WTC11 (cell line): ENCODE measurements at regions not wholly inside any gene's neighbourhood (a gene's known extent, or its start where the extent isn't known, plus 50 kb on each side); places are given as distances from the start of the nearest gene placed in this dataset.

ENCODE experiments used
- ATAC-seq: fragments of 200-7000 bp; cut with Tn5 transposase; 2 replicates; pipeline ENCODE4 v1.10.0; 2021; ENCODE audit warnings: mild to moderate bottlenecking, moderate library complexity
- CTCF ChIA-PET: fragments of 300-600 bp; sonication (Branson Sonifier 250); formaldehyde crosslinking; loops from one replicate; lab custom pipeline; 2021; ENCODE audit warnings: antibody characterized with exemption; lab: Charles Lee
- POLR2A ChIA-PET: fragments of 350-600 bp; sonication (Branson Sonifier 250); formaldehyde crosslinking; loops from one replicate; lab custom pipeline; 2021; ENCODE audit warnings: antibody characterized with exemption; lab: Charles Lee
- DNase-seq: peaks from one replicate; pipeline ENCODE4 v3.0.0; 2021; ENCODE audit warnings: low spot score
- H3K27ac Mint-ChIP-seq: 2 replicates; pipeline ENCODE4 v1.8.0; 2021; ENCODE audit warnings: mixed read lengths
- H3K27me3 Mint-ChIP-seq: 2 replicates; pipeline ENCODE4 v1.8.0; 2021; ENCODE audit warnings: low read depth, mild to moderate bottlenecking, moderate library complexity, mixed read lengths
- H3K36me3 Mint-ChIP-seq: 2 replicates; pipeline ENCODE4 v1.8.0; 2021; ENCODE audit warnings: mixed read lengths
- H3K4me1 Mint-ChIP-seq: 2 replicates; pipeline ENCODE4 v1.8.0; 2022; ENCODE audit warnings: mixed read lengths
- H3K4me3 Mint-ChIP-seq: 2 replicates; pipeline ENCODE4 v1.8.0; 2021; ENCODE audit warnings: mild to moderate bottlenecking, moderate library complexity, mixed read lengths
- H3K9me3 Mint-ChIP-seq: 2 replicates; pipeline ENCODE4 v1.8.0; 2021; ENCODE audit warnings: mixed read lengths
- ATF1 ChIP-seq: sonication (generic); formaldehyde crosslinking; IDR thresholded peaks from 2 replicates; pipeline ENCODE4 v1.8.1; 2023; ENCODE audit warnings: mild to moderate bottlenecking, moderate library complexity, missing genetic modification reagents
- CREM ChIP-seq: sonication (generic); formaldehyde crosslinking; IDR thresholded peaks from 2 replicates; pipeline ENCODE4 v1.8.1; 2022; ENCODE audit warnings: mild to moderate bottlenecking, missing genetic modification reagents, moderate library complexity
- KAT7 ChIP-seq: sonication (generic); formaldehyde crosslinking; IDR thresholded peaks from 2 replicates; pipeline ENCODE4 v1.8.1; 2023; ENCODE audit warnings: missing genetic modification reagents, mild to moderate bottlenecking, borderline replicate concordance
- OVOL2 ChIP-seq: fragments of 250-450 bp; sonication (Bioruptor Pico); IDR thresholded peaks from 2 replicates; pipeline ENCODE4 v1.9.0; 2021; ENCODE audit warnings: mild to moderate bottlenecking, borderline replicate concordance
- ZNF317 ChIP-seq: sonication (generic); formaldehyde crosslinking; IDR thresholded peaks from 2 replicates; pipeline ENCODE4 v1.8.1; 2023; ENCODE audit warnings: low read depth, mild to moderate bottlenecking, moderate library complexity, missing genetic modification reagents, borderline replicate concordance
- TF ChIP-seq, protein P1 (sequence below): sonication (generic); formaldehyde crosslinking; conservative IDR thresholded peaks from 2 replicates; pipeline ENCODE4 v1.8.1; 2022; ENCODE audit warnings: mild to moderate bottlenecking, missing genetic modification reagents
- TF ChIP-seq, protein P2 (sequence below): sonication (generic); formaldehyde crosslinking; IDR thresholded peaks from 2 replicates; pipeline ENCODE4 v1.8.0; 2023; ENCODE audit warnings: mild to moderate bottlenecking, missing genetic modification reagents
- TF ChIP-seq, protein P3 (sequence below): sonication (generic); formaldehyde crosslinking; IDR thresholded peaks from 2 replicates; pipeline ENCODE4 v1.8.1; 2023; ENCODE audit warnings: mild to moderate bottlenecking, missing genetic modification reagents, moderate library complexity
- TF ChIP-seq, protein P4 (sequence below): fragments of 200-600 bp; IDR thresholded peaks from 2 replicates; pipeline ENCODE4 v1.8.0; 2022; ENCODE audit warnings: antibody characterized with exemption
- TF ChIP-seq, protein P5 (sequence below): sonication (generic); formaldehyde crosslinking; IDR thresholded peaks from 2 replicates; pipeline ENCODE4 v1.8.0; 2023; ENCODE audit warnings: missing genetic modification reagents, mild to moderate bottlenecking, borderline replicate concordance
- TF ChIP-seq, protein P6 (sequence below): sonication (generic); formaldehyde crosslinking; IDR thresholded peaks from 2 replicates; pipeline ENCODE4 v1.8.0; 2022; ENCODE audit warnings: mild to moderate bottlenecking, missing genetic modification reagents
- TF ChIP-seq, protein P7 (sequence below): sonication (generic); formaldehyde crosslinking; IDR thresholded peaks from 2 replicates; pipeline ENCODE4 v1.8.1; 2023; ENCODE audit warnings: mild to moderate bottlenecking, missing genetic modification reagents
- TF ChIP-seq, protein P8 (sequence below): sonication (generic); formaldehyde crosslinking; conservative IDR thresholded peaks from 2 replicates; pipeline ENCODE4 v1.8.1; 2023; ENCODE audit warnings: mild to moderate bottlenecking, low read depth, missing genetic modification reagents, moderate library complexity

DNA sequence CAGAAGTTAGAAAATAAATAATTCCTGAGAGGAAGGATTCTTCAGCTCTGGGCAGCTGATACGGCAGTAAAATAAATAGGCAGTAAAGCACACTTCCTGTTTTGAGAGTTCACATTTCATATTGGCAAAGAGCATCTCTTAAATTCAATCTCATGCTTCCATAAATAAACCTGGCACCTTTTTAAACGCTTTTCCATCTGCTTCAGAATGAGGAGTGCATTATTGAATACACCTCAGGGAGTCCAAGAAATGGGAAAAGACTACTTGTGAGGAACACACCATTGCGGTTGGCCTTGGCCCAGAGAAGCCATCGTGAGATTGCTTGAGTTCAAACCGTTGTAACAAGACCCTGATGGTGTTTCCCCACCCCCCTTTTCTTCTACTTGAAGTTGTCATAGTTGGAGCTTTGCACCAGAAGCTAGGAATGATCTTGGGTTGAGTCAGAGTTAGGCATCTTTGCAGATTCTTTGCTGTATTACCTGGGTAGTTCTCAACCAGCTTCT lies 123.9 kb downstream of the RDH14 start:
- CTCF ChIA-PET = interaction anchor here (1.4 kb wide), 1 partner anchor 84 kb away, joined by 5 read pairs; no protein-coding TSS in a partner anchor
- H3K36me3 Mint-ChIP-seq = no peaks in the 10 kb centered on the region
- TF ChIP-seq KAT7 (no peak), CREM (CRISPR knock-in tag) (no peak)
- TF ChIP-seq, protein P1, sequence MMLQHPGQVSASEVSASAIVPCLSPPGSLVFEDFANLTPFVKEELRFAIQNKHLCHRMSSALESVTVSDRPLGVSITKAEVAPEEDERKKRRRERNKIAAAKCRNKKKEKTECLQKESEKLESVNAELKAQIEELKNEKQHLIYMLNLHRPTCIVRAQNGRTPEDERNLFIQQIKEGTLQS (CRISPR knock-in tag) = no peak
- TF ChIP-seq, protein P2, sequence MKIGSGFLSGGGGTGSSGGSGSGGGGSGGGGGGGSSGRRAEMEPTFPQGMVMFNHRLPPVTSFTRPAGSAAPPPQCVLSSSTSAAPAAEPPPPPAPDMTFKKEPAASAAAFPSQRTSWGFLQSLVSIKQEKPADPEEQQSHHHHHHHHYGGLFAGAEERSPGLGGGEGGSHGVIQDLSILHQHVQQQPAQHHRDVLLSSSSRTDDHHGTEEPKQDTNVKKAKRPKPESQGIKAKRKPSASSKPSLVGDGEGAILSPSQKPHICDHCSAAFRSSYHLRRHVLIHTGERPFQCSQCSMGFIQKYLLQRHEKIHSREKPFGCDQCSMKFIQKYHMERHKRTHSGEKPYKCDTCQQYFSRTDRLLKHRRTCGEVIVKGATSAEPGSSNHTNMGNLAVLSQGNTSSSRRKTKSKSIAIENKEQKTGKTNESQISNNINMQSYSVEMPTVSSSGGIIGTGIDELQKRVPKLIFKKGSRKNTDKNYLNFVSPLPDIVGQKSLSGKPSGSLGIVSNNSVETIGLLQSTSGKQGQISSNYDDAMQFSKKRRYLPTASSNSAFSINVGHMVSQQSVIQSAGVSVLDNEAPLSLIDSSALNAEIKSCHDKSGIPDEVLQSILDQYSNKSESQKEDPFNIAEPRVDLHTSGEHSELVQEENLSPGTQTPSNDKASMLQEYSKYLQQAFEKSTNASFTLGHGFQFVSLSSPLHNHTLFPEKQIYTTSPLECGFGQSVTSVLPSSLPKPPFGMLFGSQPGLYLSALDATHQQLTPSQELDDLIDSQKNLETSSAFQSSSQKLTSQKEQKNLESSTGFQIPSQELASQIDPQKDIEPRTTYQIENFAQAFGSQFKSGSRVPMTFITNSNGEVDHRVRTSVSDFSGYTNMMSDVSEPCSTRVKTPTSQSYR = no peak
- TF ChIP-seq, protein P3, sequence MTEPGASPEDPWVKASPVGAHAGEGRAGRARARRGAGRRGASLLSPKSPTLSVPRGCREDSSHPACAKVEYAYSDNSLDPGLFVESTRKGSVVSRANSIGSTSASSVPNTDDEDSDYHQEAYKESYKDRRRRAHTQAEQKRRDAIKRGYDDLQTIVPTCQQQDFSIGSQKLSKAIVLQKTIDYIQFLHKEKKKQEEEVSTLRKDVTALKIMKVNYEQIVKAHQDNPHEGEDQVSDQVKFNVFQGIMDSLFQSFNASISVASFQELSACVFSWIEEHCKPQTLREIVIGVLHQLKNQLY (CRISPR knock-in tag) = no peak
- POLR2A ChIA-PET = no interaction called here
- ATAC-seq = no peak
- H3K27ac Mint-ChIP-seq = no peak overlapping the region
- DNase-seq = no peak
- H3K4me1 Mint-ChIP-seq = no peaks in the 10 kb centered on the region
- no peak overlapping the region for H3K4me3 Mint-ChIP-seq
- no peaks in the 10 kb centered on the region for H3K27me3 Mint-ChIP-seq
- no peaks in the 10 kb centered on the region; the same call in 1 of the 2 replicates for H3K9me3 Mint-ChIP-seq

DNA sequence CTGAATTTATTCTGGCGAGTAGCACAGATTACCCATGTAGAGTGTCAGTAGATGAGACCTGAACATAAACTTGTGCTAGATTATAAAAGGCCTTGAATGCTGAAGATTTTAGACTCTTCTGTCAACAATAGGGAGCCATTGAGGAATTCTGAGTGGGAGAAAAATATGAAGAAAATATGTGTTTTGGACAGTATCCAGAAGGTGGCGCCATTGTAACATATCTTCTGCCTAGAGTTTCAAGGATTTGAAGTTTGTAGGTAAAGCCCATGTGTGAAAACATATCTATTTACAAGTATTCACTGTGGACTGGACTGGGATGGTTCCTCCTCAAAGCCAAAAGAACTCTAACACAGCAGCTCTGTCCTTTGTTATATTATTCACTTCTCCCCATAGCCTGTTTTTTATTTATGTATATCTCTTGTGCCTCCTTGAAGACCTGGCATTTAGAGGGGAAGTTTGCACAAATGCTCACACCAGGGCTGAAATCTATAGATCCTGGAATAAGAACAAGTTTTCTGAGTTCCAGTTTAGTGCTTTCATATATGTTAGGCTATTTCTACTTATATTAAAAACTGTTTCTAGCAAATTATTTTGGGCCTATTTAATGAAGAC lies 124.9 kb downstream of the RDH14 start:
- Mint-ChIP-seq H3K4me1 (no peaks in the 10 kb centered on the region), H3K27me3 (no peaks in the 10 kb centered on the region), H3K4me3 (no peak overlapping the region), H3K36me3 (no peaks in the 10 kb centered on the region), H3K27ac (no peak overlapping the region), H3K9me3 (no peaks in the 10 kb centered on the region; the same call in 1 of the 2 replicates)
- CTCF ChIA-PET = no interaction called here
- ATAC-seq (peak; percentile 62; the same call in 1 of the 2 replicates), DNase-seq (no peak)
- TF ChIP-seq, protein P4, sequence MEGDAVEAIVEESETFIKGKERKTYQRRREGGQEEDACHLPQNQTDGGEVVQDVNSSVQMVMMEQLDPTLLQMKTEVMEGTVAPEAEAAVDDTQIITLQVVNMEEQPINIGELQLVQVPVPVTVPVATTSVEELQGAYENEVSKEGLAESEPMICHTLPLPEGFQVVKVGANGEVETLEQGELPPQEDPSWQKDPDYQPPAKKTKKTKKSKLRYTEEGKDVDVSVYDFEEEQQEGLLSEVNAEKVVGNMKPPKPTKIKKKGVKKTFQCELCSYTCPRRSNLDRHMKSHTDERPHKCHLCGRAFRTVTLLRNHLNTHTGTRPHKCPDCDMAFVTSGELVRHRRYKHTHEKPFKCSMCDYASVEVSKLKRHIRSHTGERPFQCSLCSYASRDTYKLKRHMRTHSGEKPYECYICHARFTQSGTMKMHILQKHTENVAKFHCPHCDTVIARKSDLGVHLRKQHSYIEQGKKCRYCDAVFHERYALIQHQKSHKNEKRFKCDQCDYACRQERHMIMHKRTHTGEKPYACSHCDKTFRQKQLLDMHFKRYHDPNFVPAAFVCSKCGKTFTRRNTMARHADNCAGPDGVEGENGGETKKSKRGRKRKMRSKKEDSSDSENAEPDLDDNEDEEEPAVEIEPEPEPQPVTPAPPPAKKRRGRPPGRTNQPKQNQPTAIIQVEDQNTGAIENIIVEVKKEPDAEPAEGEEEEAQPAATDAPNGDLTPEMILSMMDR = peak; percentile 63
- TF ChIP-seq, protein P5, sequence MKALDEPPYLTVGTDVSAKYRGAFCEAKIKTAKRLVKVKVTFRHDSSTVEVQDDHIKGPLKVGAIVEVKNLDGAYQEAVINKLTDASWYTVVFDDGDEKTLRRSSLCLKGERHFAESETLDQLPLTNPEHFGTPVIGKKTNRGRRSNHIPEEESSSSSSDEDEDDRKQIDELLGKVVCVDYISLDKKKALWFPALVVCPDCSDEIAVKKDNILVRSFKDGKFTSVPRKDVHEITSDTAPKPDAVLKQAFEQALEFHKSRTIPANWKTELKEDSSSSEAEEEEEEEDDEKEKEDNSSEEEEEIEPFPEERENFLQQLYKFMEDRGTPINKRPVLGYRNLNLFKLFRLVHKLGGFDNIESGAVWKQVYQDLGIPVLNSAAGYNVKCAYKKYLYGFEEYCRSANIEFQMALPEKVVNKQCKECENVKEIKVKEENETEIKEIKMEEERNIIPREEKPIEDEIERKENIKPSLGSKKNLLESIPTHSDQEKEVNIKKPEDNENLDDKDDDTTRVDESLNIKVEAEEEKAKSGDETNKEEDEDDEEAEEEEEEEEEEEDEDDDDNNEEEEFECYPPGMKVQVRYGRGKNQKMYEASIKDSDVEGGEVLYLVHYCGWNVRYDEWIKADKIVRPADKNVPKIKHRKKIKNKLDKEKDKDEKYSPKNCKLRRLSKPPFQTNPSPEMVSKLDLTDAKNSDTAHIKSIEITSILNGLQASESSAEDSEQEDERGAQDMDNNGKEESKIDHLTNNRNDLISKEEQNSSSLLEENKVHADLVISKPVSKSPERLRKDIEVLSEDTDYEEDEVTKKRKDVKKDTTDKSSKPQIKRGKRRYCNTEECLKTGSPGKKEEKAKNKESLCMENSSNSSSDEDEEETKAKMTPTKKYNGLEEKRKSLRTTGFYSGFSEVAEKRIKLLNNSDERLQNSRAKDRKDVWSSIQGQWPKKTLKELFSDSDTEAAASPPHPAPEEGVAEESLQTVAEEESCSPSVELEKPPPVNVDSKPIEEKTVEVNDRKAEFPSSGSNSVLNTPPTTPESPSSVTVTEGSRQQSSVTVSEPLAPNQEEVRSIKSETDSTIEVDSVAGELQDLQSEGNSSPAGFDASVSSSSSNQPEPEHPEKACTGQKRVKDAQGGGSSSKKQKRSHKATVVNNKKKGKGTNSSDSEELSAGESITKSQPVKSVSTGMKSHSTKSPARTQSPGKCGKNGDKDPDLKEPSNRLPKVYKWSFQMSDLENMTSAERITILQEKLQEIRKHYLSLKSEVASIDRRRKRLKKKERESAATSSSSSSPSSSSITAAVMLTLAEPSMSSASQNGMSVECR (CRISPR knock-in tag) = no peak
- POLR2A ChIA-PET = no interaction called here

DNA sequence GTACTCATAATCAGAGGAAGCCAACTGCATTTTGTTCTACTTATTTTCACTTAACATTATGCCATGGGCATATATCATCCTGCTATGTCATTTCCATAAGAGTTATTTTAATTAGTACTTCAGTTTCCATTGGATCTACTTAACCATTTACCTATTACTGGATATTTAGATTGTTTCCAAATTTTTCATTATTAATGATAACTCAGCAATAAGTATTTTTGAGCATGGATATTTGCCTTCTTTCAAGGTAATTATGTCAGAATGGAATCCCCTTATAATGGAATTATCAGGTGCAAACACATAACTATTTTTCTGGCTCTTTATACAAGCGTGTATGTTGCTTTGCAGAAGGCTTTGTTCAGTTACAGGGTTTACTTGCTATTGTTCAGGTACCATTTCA lies 126.6 kb downstream of the RDH14 start:
- no peak for ATAC-seq
- Mint-ChIP-seq H3K27me3 (no peaks in the 10 kb centered on the region), H3K9me3 (no peaks in the 10 kb centered on the region; the same call in 1 of the 2 replicates), H3K4me1 (no peaks in the 10 kb centered on the region), H3K4me3 (no peak overlapping the region), H3K36me3 (no peaks in the 10 kb centered on the region), H3K27ac (no peak overlapping the region)
- CTCF ChIA-PET = interaction anchor here (1.2 kb wide), 1 partner anchor 47 kb away, joined by 8 read pairs; no protein-coding TSS in a partner anchor
- no peak for DNase-seq
- POLR2A ChIA-PET = no interaction called here
- TF ChIP-seq ATF1 (no peak), ZNF317 (no peak), OVOL2 (CRISPR knock-in tag) (no peak)
- TF ChIP-seq, protein P6, sequence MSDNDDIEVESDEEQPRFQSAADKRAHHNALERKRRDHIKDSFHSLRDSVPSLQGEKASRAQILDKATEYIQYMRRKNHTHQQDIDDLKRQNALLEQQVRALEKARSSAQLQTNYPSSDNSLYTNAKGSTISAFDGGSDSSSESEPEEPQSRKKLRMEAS (CRISPR knock-in tag) = no peak
- TF ChIP-seq, protein P7, sequence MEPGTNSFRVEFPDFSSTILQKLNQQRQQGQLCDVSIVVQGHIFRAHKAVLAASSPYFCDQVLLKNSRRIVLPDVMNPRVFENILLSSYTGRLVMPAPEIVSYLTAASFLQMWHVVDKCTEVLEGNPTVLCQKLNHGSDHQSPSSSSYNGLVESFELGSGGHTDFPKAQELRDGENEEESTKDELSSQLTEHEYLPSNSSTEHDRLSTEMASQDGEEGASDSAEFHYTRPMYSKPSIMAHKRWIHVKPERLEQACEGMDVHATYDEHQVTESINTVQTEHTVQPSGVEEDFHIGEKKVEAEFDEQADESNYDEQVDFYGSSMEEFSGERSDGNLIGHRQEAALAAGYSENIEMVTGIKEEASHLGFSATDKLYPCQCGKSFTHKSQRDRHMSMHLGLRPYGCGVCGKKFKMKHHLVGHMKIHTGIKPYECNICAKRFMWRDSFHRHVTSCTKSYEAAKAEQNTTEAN (CRISPR knock-in tag) = no peak
- TF ChIP-seq, protein P8, sequence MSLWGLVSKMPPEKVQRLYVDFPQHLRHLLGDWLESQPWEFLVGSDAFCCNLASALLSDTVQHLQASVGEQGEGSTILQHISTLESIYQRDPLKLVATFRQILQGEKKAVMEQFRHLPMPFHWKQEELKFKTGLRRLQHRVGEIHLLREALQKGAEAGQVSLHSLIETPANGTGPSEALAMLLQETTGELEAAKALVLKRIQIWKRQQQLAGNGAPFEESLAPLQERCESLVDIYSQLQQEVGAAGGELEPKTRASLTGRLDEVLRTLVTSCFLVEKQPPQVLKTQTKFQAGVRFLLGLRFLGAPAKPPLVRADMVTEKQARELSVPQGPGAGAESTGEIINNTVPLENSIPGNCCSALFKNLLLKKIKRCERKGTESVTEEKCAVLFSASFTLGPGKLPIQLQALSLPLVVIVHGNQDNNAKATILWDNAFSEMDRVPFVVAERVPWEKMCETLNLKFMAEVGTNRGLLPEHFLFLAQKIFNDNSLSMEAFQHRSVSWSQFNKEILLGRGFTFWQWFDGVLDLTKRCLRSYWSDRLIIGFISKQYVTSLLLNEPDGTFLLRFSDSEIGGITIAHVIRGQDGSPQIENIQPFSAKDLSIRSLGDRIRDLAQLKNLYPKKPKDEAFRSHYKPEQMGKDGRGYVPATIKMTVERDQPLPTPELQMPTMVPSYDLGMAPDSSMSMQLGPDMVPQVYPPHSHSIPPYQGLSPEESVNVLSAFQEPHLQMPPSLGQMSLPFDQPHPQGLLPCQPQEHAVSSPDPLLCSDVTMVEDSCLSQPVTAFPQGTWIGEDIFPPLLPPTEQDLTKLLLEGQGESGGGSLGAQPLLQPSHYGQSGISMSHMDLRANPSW (CRISPR knock-in tag) = no peak
